Activated naive CD8-positive, alpha-beta T cell (primary cell): ENCODE measurements at regions not wholly inside any gene's neighbourhood (a gene's known extent, or its start where the extent isn't known, plus 50 kb on each side); places are given as distances from the start of the nearest gene placed in this dataset.

Experiments
- H3K27ac Mint-ChIP-seq: one replicate; pipeline ENCODE4 v1.8.0; 2021; ENCODE audit warnings: mixed read lengths
- H3K27me3 Mint-ChIP-seq: one replicate; pipeline ENCODE4 v1.8.0; 2021; ENCODE audit warnings: mixed read lengths
- H3K36me3 Mint-ChIP-seq: one replicate; pipeline ENCODE4 v1.8.0; 2021; ENCODE audit warnings: mixed read lengths
- H3K4me1 Mint-ChIP-seq: one replicate; pipeline ENCODE4 v1.8.0; 2021; ENCODE audit warnings: low read depth, mixed read lengths
- H3K4me3 Mint-ChIP-seq: one replicate; pipeline ENCODE4 v1.8.0; 2021; ENCODE audit warnings: mild to moderate bottlenecking, mixed read lengths
- H3K9me3 Mint-ChIP-seq: one replicate; pipeline ENCODE4 v1.8.0; 2021; ENCODE audit warnings: low read depth, mixed read lengths

DNA sequence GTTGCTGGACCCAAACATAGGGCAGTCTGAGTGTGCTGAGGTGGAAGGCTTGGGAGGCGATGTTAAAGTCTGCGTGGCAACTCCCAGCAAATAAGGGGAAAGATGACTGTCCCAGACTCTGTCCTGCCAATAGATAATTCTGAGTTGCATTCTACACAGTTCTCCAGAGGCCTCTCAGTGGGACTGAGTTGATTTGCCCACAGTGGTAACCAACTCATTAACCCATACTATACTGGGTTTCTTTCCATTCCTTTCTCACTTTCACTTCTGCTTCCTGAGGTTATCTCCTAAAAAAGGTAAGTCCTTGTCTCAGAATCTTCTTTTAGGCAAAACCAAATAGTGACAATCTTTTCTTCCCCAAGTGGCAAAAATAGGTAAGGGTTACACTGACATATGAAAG is 549.9 kb upstream of the DPPA4 start:
- Mint-ChIP-seq H3K4me3 (no peak overlapping the region), H3K36me3 (no peaks in the 10 kb centered on the region), H3K4me1 (no peaks in the 10 kb centered on the region), H3K27me3 (no peaks in the 10 kb centered on the region), H3K9me3 (no peaks in the 10 kb centered on the region), H3K27ac (no peak overlapping the region)

- H3K4me1 Mint-ChIP-seq, result no peaks in the 10 kb centered on the region
- H3K36me3 Mint-ChIP-seq, result no peaks in the 10 kb centered on the region
- H3K4me3 Mint-ChIP-seq, result no peak overlapping the region
- H3K27ac Mint-ChIP-seq, result no peak overlapping the region
- no peaks in the 10 kb centered on the region for H3K27me3 Mint-ChIP-seq
- H3K9me3 Mint-ChIP-seq, result no peaks in the 10 kb centered on the region
Observed at GRCh38 chr3:109888026-109888425, 550.7 kb upstream of the DPPA4 start.

- Mint-ChIP-seq H3K36me3 (no peaks in the 10 kb centered on the region), H3K4me1 (peaks cover 27% of the 10 kb centered on the region), H3K27ac (no peak overlapping the region), H3K9me3 (no peaks in the 10 kb centered on the region), H3K27me3 (no peaks in the 10 kb centered on the region), H3K4me3 (no peak overlapping the region)
Observed at GRCh38 chr3:109897734-109898133, 560.4 kb upstream of the DPPA4 start.

DNA sequence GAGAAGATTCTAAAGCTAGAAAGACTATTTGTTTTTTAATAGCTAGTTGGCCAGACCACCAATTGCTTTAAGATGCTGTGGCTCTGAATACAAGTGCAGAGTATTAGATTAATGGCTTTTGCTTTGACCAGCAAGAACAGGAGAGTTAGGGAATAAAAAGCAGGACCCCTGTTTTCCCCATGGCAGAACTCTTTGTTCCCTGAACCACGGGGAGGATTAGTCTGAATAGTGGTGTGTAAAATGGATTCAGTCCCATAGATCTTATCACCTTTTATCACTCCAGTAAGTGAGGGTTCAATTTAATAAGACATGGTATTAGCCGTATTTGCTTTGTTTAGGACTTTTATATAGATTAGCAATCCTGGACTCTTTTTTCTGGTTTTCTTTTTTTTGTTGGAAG is 562.6 kb upstream of the DPPA4 start:
- Mint-ChIP-seq H3K27me3 (no peaks in the 10 kb centered on the region), H3K4me3 (no peak overlapping the region), H3K9me3 (no peaks in the 10 kb centered on the region), H3K4me1 (peaks cover 27% of the 10 kb centered on the region), H3K36me3 (no peaks in the 10 kb centered on the region), H3K27ac (no peak overlapping the region)

DNA sequence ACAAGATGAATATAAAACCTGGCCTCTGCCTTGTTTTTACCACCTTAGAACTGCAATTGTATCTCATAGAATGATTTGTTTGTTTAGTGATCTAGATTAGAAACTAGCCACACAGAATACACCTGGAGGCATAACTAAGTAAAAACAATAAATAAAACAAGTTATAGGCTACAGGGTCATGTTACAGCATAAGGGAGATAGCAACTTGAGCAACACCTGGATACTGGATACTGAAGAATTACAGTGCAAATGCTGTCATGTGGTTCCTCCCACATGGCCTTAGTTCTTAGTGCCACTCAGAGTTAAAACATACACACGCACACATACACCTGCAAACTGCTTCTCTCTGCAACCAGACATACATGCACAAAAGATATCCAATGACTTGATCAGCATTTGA is 563.4 kb upstream of the DPPA4 start:
- Mint-ChIP-seq H3K27me3 (no peaks in the 10 kb centered on the region), H3K9me3 (no peaks in the 10 kb centered on the region), H3K27ac (no peak overlapping the region), H3K4me3 (no peak overlapping the region), H3K36me3 (no peaks in the 10 kb centered on the region), H3K4me1 (peaks cover 27% of the 10 kb centered on the region)

GRCh38 chr3:109902549-109902948 is 565.2 kb upstream of the DPPA4 start:
- Mint-ChIP-seq H3K9me3 (peaks cover 3% of the 10 kb centered on the region), H3K36me3 (peaks cover 2% of the 10 kb centered on the region), H3K4me1 (peaks cover 27% of the 10 kb centered on the region), H3K27me3 (no peaks in the 10 kb centered on the region), H3K27ac (no peak overlapping the region), H3K4me3 (no peak overlapping the region)

GRCh38 chr3:109903100-109903499 is 565.8 kb upstream of the DPPA4 start:
- Mint-ChIP-seq H3K9me3 (peaks cover 3% of the 10 kb centered on the region), H3K27ac (no peak overlapping the region), H3K4me1 (peaks cover 27% of the 10 kb centered on the region), H3K27me3 (no peaks in the 10 kb centered on the region), H3K4me3 (no peak overlapping the region), H3K36me3 (peaks cover 2% of the 10 kb centered on the region)

GRCh38 chr3:109910772-109911171 is 573.4 kb upstream of the DPPA4 start:
- Mint-ChIP-seq H3K4me1 (no peaks in the 10 kb centered on the region), H3K9me3 (peaks cover 11% of the 10 kb centered on the region), H3K27me3 (no peaks in the 10 kb centered on the region), H3K36me3 (peaks cover 8% of the 10 kb centered on the region), H3K27ac (no peak overlapping the region), H3K4me3 (no peak overlapping the region)

DNA sequence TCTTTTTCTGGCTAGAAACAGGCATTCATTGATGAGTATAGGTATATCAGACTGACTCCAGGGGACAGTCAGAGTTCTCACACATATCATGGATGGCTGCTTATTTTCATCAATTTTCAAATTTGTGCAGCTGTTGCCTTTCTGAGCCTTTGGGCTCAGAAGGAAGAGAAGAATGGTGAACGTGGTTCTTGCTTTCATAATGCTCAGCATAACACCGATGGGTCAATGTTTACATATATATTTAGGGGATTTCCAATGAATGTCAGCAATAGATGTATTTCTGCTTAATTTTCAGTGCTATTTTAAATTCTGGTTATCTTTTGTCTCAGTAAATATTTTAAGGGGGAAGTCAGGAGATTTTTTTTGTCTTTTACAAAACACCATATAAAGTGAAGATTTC is 581.4 kb upstream of the DPPA4 start:
- Mint-ChIP-seq H3K27me3 (no peaks in the 10 kb centered on the region), H3K9me3 (peaks cover 3% of the 10 kb centered on the region), H3K4me3 (no peak overlapping the region), H3K27ac (no peak overlapping the region), H3K36me3 (peaks cover 6% of the 10 kb centered on the region), H3K4me1 (no peaks in the 10 kb centered on the region)

GRCh38 chr3:109920749-109921148 is 583.4 kb upstream of the DPPA4 start:
- H3K27me3 Mint-ChIP-seq, result no peaks in the 10 kb centered on the region
- H3K27ac Mint-ChIP-seq, result no peak overlapping the region
- H3K4me3 Mint-ChIP-seq, result no peak overlapping the region
- H3K36me3 Mint-ChIP-seq, result peaks cover 3% of the 10 kb centered on the region
- H3K4me1 Mint-ChIP-seq, result no peaks in the 10 kb centered on the region
- no peaks in the 10 kb centered on the region for H3K9me3 Mint-ChIP-seq

DNA sequence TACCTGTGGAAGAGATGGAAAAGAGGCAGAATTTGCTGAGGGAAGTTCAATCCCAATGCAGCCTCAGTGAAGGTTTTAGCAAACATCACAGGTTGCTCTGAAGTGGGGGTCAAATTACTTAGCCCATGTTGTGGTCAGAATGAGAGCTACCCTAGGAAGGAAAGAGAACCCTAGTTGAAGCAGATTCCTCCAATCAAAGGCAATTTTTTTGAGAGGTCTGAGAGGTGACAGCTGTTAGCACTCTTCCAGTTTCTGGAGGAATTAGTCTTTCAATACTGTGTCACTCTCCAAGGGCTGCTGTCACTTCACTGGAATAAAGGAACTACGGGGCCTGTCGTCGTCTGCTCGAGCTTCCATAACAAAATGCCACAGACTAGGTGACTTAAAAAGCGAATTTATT is 584.2 kb upstream of the DPPA4 start:
- Mint-ChIP-seq H3K4me1 (no peaks in the 10 kb centered on the region), H3K27ac (no peak overlapping the region), H3K9me3 (no peaks in the 10 kb centered on the region), H3K4me3 (no peak overlapping the region), H3K27me3 (no peaks in the 10 kb centered on the region), H3K36me3 (peaks cover 3% of the 10 kb centered on the region)

DNA sequence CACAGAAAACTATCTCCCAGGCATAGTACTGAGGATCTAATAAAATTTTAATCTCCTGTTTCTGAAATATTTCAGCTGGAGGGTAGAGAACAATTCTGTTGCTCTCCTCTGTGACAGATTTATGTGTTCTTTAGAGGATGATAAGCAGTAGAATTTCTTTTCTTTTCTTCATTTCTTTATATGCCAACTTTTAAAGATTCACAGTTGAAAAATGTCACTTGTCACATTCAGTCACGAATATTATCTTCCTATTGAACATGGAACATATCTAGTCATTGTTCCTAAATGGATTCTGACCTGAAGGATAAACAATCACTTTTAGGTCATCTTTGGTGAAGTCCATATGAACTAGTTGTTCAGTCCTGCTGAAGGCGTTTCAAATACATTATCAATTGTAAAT is 585.5 kb upstream of the DPPA4 start:
- peaks cover 3% of the 10 kb centered on the region for H3K4me1 Mint-ChIP-seq
- H3K36me3 Mint-ChIP-seq, result no peaks in the 10 kb centered on the region
- H3K27ac Mint-ChIP-seq, result no peak overlapping the region
- no peaks in the 10 kb centered on the region for H3K27me3 Mint-ChIP-seq
- no peaks in the 10 kb centered on the region for H3K9me3 Mint-ChIP-seq
- no peak overlapping the region for H3K4me3 Mint-ChIP-seq

DNA sequence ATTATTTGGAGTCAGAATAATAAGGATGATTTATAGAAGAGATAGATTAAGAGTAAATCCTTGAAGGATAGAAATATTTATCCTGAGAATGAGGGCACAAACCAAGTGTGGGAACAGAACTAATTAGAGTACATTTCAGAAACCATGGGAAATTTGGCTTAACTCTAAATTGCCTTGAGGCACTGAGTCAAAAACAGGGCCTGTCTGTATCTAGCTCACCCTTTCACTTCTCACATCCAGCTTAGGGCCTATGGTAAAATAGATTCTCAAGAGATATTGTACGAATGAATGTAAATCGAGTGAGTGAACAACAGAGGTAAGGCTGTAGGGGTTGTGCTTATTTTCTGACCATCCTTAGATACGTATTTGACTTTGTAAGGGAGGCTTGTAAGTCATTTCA is 586.1 kb upstream of the DPPA4 start:
- Mint-ChIP-seq H3K4me3 (no peak overlapping the region), H3K4me1 (peaks cover 3% of the 10 kb centered on the region), H3K36me3 (no peaks in the 10 kb centered on the region), H3K27ac (no peak overlapping the region), H3K9me3 (no peaks in the 10 kb centered on the region), H3K27me3 (no peaks in the 10 kb centered on the region)

GRCh38 chr3:109924196-109924595 is 586.9 kb upstream of the DPPA4 start:
- H3K4me1 Mint-ChIP-seq, result peaks cover 3% of the 10 kb centered on the region
- no peaks in the 10 kb centered on the region for H3K9me3 Mint-ChIP-seq
- H3K27me3 Mint-ChIP-seq, result no peaks in the 10 kb centered on the region
- no peaks in the 10 kb centered on the region for H3K36me3 Mint-ChIP-seq
- no peak overlapping the region for H3K4me3 Mint-ChIP-seq
- no peak overlapping the region for H3K27ac Mint-ChIP-seq

DNA sequence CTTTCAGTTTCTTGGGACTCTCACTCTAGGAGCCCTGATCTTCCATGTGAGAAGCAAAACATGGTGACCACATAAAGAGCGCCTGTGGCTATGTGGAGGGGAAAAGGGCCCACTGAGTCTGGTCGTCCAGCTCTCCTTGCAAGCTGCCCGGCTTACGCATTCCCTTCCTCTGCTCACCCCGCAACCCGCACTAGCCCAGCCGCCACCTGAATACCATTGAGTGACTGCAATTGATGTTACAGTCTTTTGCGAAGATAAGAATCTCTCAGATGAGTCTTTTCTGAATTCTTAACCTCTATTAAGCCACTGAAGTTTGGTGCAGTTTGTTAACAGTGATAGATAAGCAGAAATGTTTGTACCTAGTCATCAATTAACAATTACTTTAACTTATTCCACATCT is 589.0 kb upstream of the DPPA4 start:
- Mint-ChIP-seq H3K27me3 (no peaks in the 10 kb centered on the region), H3K27ac (no peak overlapping the region), H3K4me1 (peaks cover 3% of the 10 kb centered on the region), H3K4me3 (no peak overlapping the region), H3K36me3 (no peaks in the 10 kb centered on the region), H3K9me3 (no peaks in the 10 kb centered on the region)

DNA sequence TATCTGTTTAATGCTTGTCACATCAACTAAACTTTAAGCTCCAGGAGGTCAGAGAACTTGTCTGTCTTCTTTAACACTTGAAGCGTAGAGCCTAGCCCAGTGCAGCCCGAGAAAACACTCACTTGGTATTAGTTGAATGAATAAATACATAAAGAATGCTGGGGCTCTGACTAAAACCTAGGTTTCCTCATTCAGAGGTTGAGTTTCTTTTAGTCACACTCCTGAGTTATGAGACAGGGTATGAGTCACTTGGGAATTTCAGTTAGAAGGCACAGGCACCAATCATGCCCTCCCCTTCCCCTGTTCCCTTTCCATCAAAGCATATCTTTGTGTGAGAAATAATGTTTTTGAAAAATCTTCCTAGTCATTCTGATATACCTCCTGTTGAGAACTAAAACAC is 589.8 kb upstream of the DPPA4 start:
- H3K4me1 Mint-ChIP-seq, result peaks cover 3% of the 10 kb centered on the region
- no peak overlapping the region for H3K27ac Mint-ChIP-seq
- no peaks in the 10 kb centered on the region for H3K27me3 Mint-ChIP-seq
- no peaks in the 10 kb centered on the region for H3K36me3 Mint-ChIP-seq
- H3K4me3 Mint-ChIP-seq, result no peak overlapping the region
- H3K9me3 Mint-ChIP-seq, result no peaks in the 10 kb centered on the region

GRCh38 chr3:109927726-109928125 is 590.4 kb upstream of the DPPA4 start:
- peaks cover 3% of the 10 kb centered on the region for H3K4me1 Mint-ChIP-seq
- no peaks in the 10 kb centered on the region for H3K9me3 Mint-ChIP-seq
- H3K27me3 Mint-ChIP-seq, result no peaks in the 10 kb centered on the region
- no peak overlapping the region for H3K4me3 Mint-ChIP-seq
- no peaks in the 10 kb centered on the region for H3K36me3 Mint-ChIP-seq
- H3K27ac Mint-ChIP-seq, result no peak overlapping the region
